A673 (cell line): ENCODE measurements at regions not wholly inside any gene's neighbourhood (a gene's known extent, or its start where the extent isn't known, plus 50 kb on each side); places are given as distances from the start of the nearest gene placed in this dataset.

Source experiments
- BruUV-seq: library from RNA; stranded (reverse); fragments of 400-500 nt; replicated peaks from 2 replicates; lab custom pipeline; 2021; lab: Mats Ljungman, UMichigan
- CTCF ChIA-PET: fragments of 300-600 bp; sonication (Branson Sonifier 250); formaldehyde crosslinking; loops from one replicate; lab custom pipeline; 2022; ENCODE audit warnings: antibody characterized with exemption; lab: Charles Lee
- POLR2A ChIA-PET: fragments of 300-600 bp; sonication (Branson Sonifier 250); formaldehyde crosslinking; loops from one replicate; lab custom pipeline; 2022; ENCODE audit warnings: antibody characterized with exemption; ENCODE audit not compliant: low non-redundant PET; lab: Charles Lee
- DNase-seq: peaks from one replicate; pipeline ENCODE4 v3.0.0-alpha.2; 2015; ENCODE audit warnings: low spot score
- H3K27ac ChIP-seq: fragments of 200-600 bp; sonication (generic); 2 replicates; pipeline ENCODE4 v1.5.1; 2016; ENCODE audit warnings: mixed run types, low read depth, mild to moderate bottlenecking, mixed read lengths, antibody characterized with exemption, low read length; ENCODE audit not compliant: poor library complexity, severe bottlenecking
- H3K27me3 ChIP-seq: fragments of 200-600 bp; sonication (generic); replicated peaks from 2 replicates; pipeline ENCODE4 v1.6.1; 2017; ENCODE audit warnings: mixed run types, low read depth, mild to moderate bottlenecking, mixed read lengths, antibody characterized with exemption, low read length; ENCODE audit not compliant: insufficient read depth, poor library complexity
- H3K36me3 ChIP-seq: fragments of 200-600 bp; sonication (generic); 2 replicates; pipeline ENCODE4 v1.6.1; 2016; ENCODE audit warnings: mixed run types, mild to moderate bottlenecking, mixed read lengths, antibody characterized with exemption, low read length; ENCODE audit not compliant: insufficient read depth, poor library complexity, severe bottlenecking
- H3K4me1 ChIP-seq: fragments of 200-600 bp; sonication (generic); 2 replicates; pipeline ENCODE4 v1.6.1; 2017; ENCODE audit warnings: mixed run types, mild to moderate bottlenecking, mixed read lengths, antibody characterized with exemption, low read length; ENCODE audit not compliant: insufficient read depth, poor library complexity, severe bottlenecking
- H3K4me3 ChIP-seq: fragments of 200-600 bp; sonication (generic); 2 replicates; pipeline ENCODE4 v1.5.1; 2016; ENCODE audit warnings: low read depth, mixed run types, mild to moderate bottlenecking, mixed read lengths, low read length; ENCODE audit not compliant: poor library complexity, severe bottlenecking
- H3K9me3 ChIP-seq: fragments of 200-600 bp; sonication (generic); 2 replicates; pipeline ENCODE4 v1.6.1; 2016; ENCODE audit warnings: mixed run types, low read depth, mild to moderate bottlenecking, mixed read lengths, antibody characterized with exemption, low read length; ENCODE audit not compliant: poor library complexity, severe bottlenecking
- CTCF ChIP-seq: fragments of 300-800, 200-600 bp; sonication (generic); conservative IDR thresholded peaks from 2 replicates; pipeline ENCODE4 v1.5.1; 2017; ENCODE audit warnings: low read depth, mild to moderate bottlenecking, antibody characterized with exemption, low read length, moderate library complexity, mixed read lengths
- EZH2 ChIP-seq: fragments of 200-600 bp; sonication (generic); IDR thresholded peaks from 2 replicates; pipeline ENCODE4 v1.6.1; 2017; ENCODE audit warnings: borderline replicate concordance, low read depth, mild to moderate bottlenecking, mixed read lengths, antibody characterized with exemption, low read length; ENCODE audit not compliant: poor library complexity, severe bottlenecking
- intact Hi-C: fragments of 100-400 bp; cut with micrococcal nuclease; formaldehyde crosslinking; loops from one replicate; pipeline ENCODE4 v1.10.0; 2022; ENCODE audit not compliant: unreplicated experiment

- Histone ChIP-seq H3K4me3 (no peak overlapping the region), H3K27ac (no peak overlapping the region), H3K36me3 (no peaks in the 10 kb centered on the region), H3K9me3 (peaks cover 4% of the 10 kb centered on the region), H3K4me1 (no peaks in the 10 kb centered on the region), H3K27me3 (no peaks in the 10 kb centered on the region)
- intact Hi-C loops: no loop called here
- BruUV-seq: no TSS peak
- TF ChIP-seq EZH2 (no peak), CTCF (no peak)
- ChIA-PET CTCF (no interaction called here), POLR2A (no interaction called here)
- no peak for DNase-seq
These were observed 436.3 kb upstream of the KLF4 start for GRCh38 chr9:107925749-107926297.

- no peak for DNase-seq
- CTCF ChIA-PET: no interaction called here
- no peaks in the 10 kb centered on the region for H3K27me3 ChIP-seq
- no peak for TF ChIP-seq CTCF
- H3K4me3 ChIP-seq: no peak overlapping the region
- BruUV-seq: no TSS peak
- intact Hi-C loops: no loop called here
- POLR2A ChIA-PET: no interaction called here
- H3K9me3 ChIP-seq: peaks cover 6% of the 10 kb centered on the region
- H3K36me3 ChIP-seq: no peaks in the 10 kb centered on the region
- no peak overlapping the region for H3K27ac ChIP-seq
- no peaks in the 10 kb centered on the region for H3K4me1 ChIP-seq
These were observed 432.7 kb upstream of the KLF4 start for GRCh38 chr9:107922260-107922659.

- ChIA-PET POLR2A (no interaction called here), CTCF (no interaction called here)
- H3K27me3 ChIP-seq: no peaks in the 10 kb centered on the region
- H3K4me1 ChIP-seq: no peaks in the 10 kb centered on the region
- no peak for TF ChIP-seq EZH2
- TF ChIP-seq CTCF: no peak
- DNase-seq: no peak
- H3K4me3 ChIP-seq: no peak overlapping the region
- peaks cover 6% of the 10 kb centered on the region for H3K9me3 ChIP-seq
- intact Hi-C loops: no loop called here
- H3K27ac ChIP-seq: no peak overlapping the region
- no peaks in the 10 kb centered on the region for H3K36me3 ChIP-seq
- no TSS peak for BruUV-seq
These were observed 429.7 kb upstream of the KLF4 start for GRCh38 chr9:107919263-107919662.
